ENCODE measurements at regions not wholly inside any gene's neighbourhood (a gene's known extent, or its start where the extent isn't known, plus 50 kb on each side); places are given as distances from the start of the nearest gene placed in this dataset.

GRCh38 chr9:119050281-119050680, 319.0 kb downstream of the BRINP1 start:
- no peak overlapping the region for H2AFZ ChIP-seq (ENCODE audit: low read length)
- H3K36me3 ChIP-seq (ENCODE audit: control insufficient read depth, insufficient read depth, low read length) = no peaks in the 10 kb centered on the region
- TF ChIP-seq CTCF (conservative IDR thresholded peaks at IDR 0.05 in 1 of 2, IDR thresholded peaks at IDR 0.05 in 1 of 2; ENCODE audit: low read depth in 1 of 2, low read length in 2 of 2) (no peak), EZH2 (IDR thresholded peaks at IDR 0.05; ENCODE audit: low read length, missing control alignments) (no peak)
- H3K27ac ChIP-seq (ENCODE audit: insufficient read depth, low read length) = no peak overlapping the region
- H3K9ac ChIP-seq (ENCODE audit: insufficient read depth, low read length) = no peak overlapping the region
- no peak overlapping the region for H3K4me3 ChIP-seq (replicated peaks in 1 of 4; ENCODE audit: control extremely low read depth in 1 of 4, insufficient read depth in 1 of 4, low read depth in 3 of 4, low read length in 4 of 4)
- H3K4me2 ChIP-seq (ENCODE audit: extremely low read depth, insufficient read depth, low read length) = no peak overlapping the region
- no peaks in the 10 kb centered on the region for H3K9me3 ChIP-seq (ENCODE audit: control insufficient read depth, insufficient read depth, low read depth, low read length)
- H3K27me3 ChIP-seq (ENCODE audit: control insufficient read depth, insufficient read depth, low read length) = no peaks in the 10 kb centered on the region
- no peaks in the 10 kb centered on the region for H4K20me1 ChIP-seq (ENCODE audit: control insufficient read depth, extremely low read depth, insufficient read depth, low read length)
- no peaks in the 10 kb centered on the region for H3K79me2 ChIP-seq (ENCODE audit: control insufficient read depth, insufficient read depth, low read length)
- DNase-seq (ENCODE audit: low read depth in 2 of 2) = no peak
- no peaks in the 10 kb centered on the region for H3K4me1 ChIP-seq (ENCODE audit: control insufficient read depth, extremely low read depth, insufficient read depth, low read length)

- H3K4me3 ChIP-seq (replicated peaks in 1 of 4; ENCODE audit: control extremely low read depth in 1 of 4, insufficient read depth in 1 of 4, low read depth in 3 of 4, low read length in 4 of 4) = no peak overlapping the region
- no peaks in the 10 kb centered on the region for H4K20me1 ChIP-seq (ENCODE audit: control insufficient read depth, extremely low read depth, insufficient read depth, low read length)
- no peaks in the 10 kb centered on the region for H3K9me3 ChIP-seq (ENCODE audit: control insufficient read depth, insufficient read depth, low read depth, low read length)
- H3K27ac ChIP-seq (ENCODE audit: insufficient read depth, low read length) = no peak overlapping the region
- no peaks in the 10 kb centered on the region for H3K4me1 ChIP-seq (ENCODE audit: control insufficient read depth, extremely low read depth, insufficient read depth, low read length)
- H3K9ac ChIP-seq (ENCODE audit: insufficient read depth, low read length) = no peak overlapping the region
- no peaks in the 10 kb centered on the region for H3K27me3 ChIP-seq (ENCODE audit: control insufficient read depth, insufficient read depth, low read length)
- H3K36me3 ChIP-seq (ENCODE audit: control insufficient read depth, insufficient read depth, low read length) = no peaks in the 10 kb centered on the region
- TF ChIP-seq CTCF (conservative IDR thresholded peaks at IDR 0.05 in 1 of 2, IDR thresholded peaks at IDR 0.05 in 1 of 2; ENCODE audit: low read depth in 1 of 2, low read length in 2 of 2) = no peak
- TF ChIP-seq EZH2 (IDR thresholded peaks at IDR 0.05; ENCODE audit: low read length, missing control alignments) = no peak
- H2AFZ ChIP-seq (ENCODE audit: low read length) = no peak overlapping the region
- H3K79me2 ChIP-seq (ENCODE audit: control insufficient read depth, insufficient read depth, low read length) = no peaks in the 10 kb centered on the region
- H3K4me2 ChIP-seq (ENCODE audit: extremely low read depth, insufficient read depth, low read length) = no peak overlapping the region
- DNase-seq (ENCODE audit: low read depth in 2 of 2) = no peak
Observed at GRCh38 chr9:119052339-119053030, 316.8 kb downstream of the BRINP1 start.

- Histone ChIP-seq H3K36me3 (ENCODE audit: control insufficient read depth, insufficient read depth, low read length) (no peaks in the 10 kb centered on the region), H3K27ac (ENCODE audit: insufficient read depth, low read length) (no peak overlapping the region), H3K4me1 (ENCODE audit: control insufficient read depth, extremely low read depth, insufficient read depth, low read length) (no peaks in the 10 kb centered on the region), H3K9me3 (ENCODE audit: control insufficient read depth, insufficient read depth, low read depth, low read length) (no peaks in the 10 kb centered on the region), H3K79me2 (ENCODE audit: control insufficient read depth, insufficient read depth, low read length) (no peaks in the 10 kb centered on the region), H2AFZ (ENCODE audit: low read length) (no peak overlapping the region), H3K27me3 (ENCODE audit: control insufficient read depth, insufficient read depth, low read length) (no peaks in the 10 kb centered on the region), H3K4me2 (ENCODE audit: extremely low read depth, insufficient read depth, low read length) (no peak overlapping the region), H3K9ac (ENCODE audit: insufficient read depth, low read length) (no peak overlapping the region), H3K4me3 (replicated peaks in 1 of 4; ENCODE audit: control extremely low read depth in 1 of 4, insufficient read depth in 1 of 4, low read depth in 3 of 4, low read length in 4 of 4) (no peak overlapping the region), H4K20me1 (ENCODE audit: control insufficient read depth, extremely low read depth, insufficient read depth, low read length) (no peaks in the 10 kb centered on the region)
- TF ChIP-seq EZH2 (IDR thresholded peaks at IDR 0.05; ENCODE audit: low read length, missing control alignments) = no peak
- TF ChIP-seq CTCF (conservative IDR thresholded peaks at IDR 0.05 in 1 of 2, IDR thresholded peaks at IDR 0.05 in 1 of 2; ENCODE audit: low read depth in 1 of 2, low read length in 2 of 2) = no peak
- no peak for DNase-seq (ENCODE audit: low read depth in 2 of 2)
Observed at GRCh38 chr9:119053070-119053469, 316.2 kb downstream of the BRINP1 start.
